Liver (tissue), 8 donors: ENCODE measurements at regions not wholly inside any gene's neighbourhood (a gene's known extent, or its start where the extent isn't known, plus 50 kb on each side); places are given as distances from the start of the nearest gene placed in this dataset.

ENCODE experiments used
- DNase-seq: peaks from one replicate; pipeline ENCODE4 v3.0.0-alpha.2; 2017; ENCODE audit warnings: low spot score
- H3K27ac ChIP-seq, 2 donors: one replicate each; pipeline ENCODE4 v1.7.0; 2013; ENCODE audit warnings: inconsistent platforms in 2 of 2, low read length in 2 of 2, control low read depth in 1 of 2, low read depth in 1 of 2, mild to moderate bottlenecking in 1 of 2
- H3K27me3 ChIP-seq, 4 donors: one replicate each; pipeline versions ENCODE4 v1.6.1 to v1.7.0; 2013; ENCODE audit warnings: low read length in 3 of 4, inconsistent platforms in 1 of 4, mild to moderate bottlenecking in 1 of 4, moderate library complexity in 1 of 4; ENCODE audit not compliant: control insufficient read depth in 4 of 4, insufficient read depth in 4 of 4
- H3K36me3 ChIP-seq, 4 donors: one replicate each; pipeline versions ENCODE4 v1.6.1 to v1.7.0; 2013; ENCODE audit warnings: low read length in 3 of 4, mild to moderate bottlenecking in 3 of 4, low read depth in 1 of 4, moderate library complexity in 1 of 4; ENCODE audit not compliant: control insufficient read depth in 4 of 4, insufficient read depth in 3 of 4
- H3K4me1 ChIP-seq, 4 donors: one replicate each; pipeline versions ENCODE4 v1.6.1 to v1.7.0; 2013; ENCODE audit warnings: low read length in 3 of 4, mild to moderate bottlenecking in 3 of 4, moderate library complexity in 1 of 4; ENCODE audit not compliant: control insufficient read depth in 4 of 4, insufficient read depth in 4 of 4
- H3K4me3 ChIP-seq, 3 donors: one replicate each; pipeline versions ENCODE4 v1.6.1 to v1.7.0; 2013; ENCODE audit warnings: low read length in 3 of 3, control low read depth in 1 of 3, low read depth in 1 of 3, mild to moderate bottlenecking in 1 of 3
- H3K9ac ChIP-seq, 2 donors: one replicate each; pipeline ENCODE4 v1.7.0; 2013; ENCODE audit warnings: low read length in 2 of 2, mild to moderate bottlenecking in 2 of 2, moderate library complexity in 2 of 2, control low read depth in 1 of 2, low read depth in 1 of 2
- H3K9me3 ChIP-seq, 4 donors: one replicate each; pipeline versions ENCODE4 v1.6.1 to v1.7.0; 2013; ENCODE audit warnings: low read length in 3 of 4; ENCODE audit not compliant: control insufficient read depth in 4 of 4
- FOXA1 ChIP-seq: IDR thresholded peaks from 2 replicates; pipeline ENCODE4 v1.6.1; 2016; ENCODE audit warnings: antibody characterized with exemption
- GABPA ChIP-seq, 2 donors: IDR thresholded peaks in 1 of 2; conservative IDR thresholded peaks in 1 of 2; 2 replicates each; pipeline ENCODE4 v1.6.1; 2016; ENCODE audit warnings: antibody characterized with exemption in 2 of 2, mild to moderate bottlenecking in 1 of 2, moderate library complexity in 1 of 2
- MAX ChIP-seq: IDR thresholded peaks from 2 replicates; pipeline ENCODE4 v1.6.1; 2016; ENCODE audit warnings: antibody characterized with exemption
- NR2F2 ChIP-seq: IDR thresholded peaks from 2 replicates; pipeline ENCODE4 v1.6.1; 2016; ENCODE audit warnings: antibody characterized with exemption
- RAD21 ChIP-seq, 2 donors: IDR thresholded peaks; 2 replicates each; pipeline ENCODE4 v1.6.1; 2016; ENCODE audit warnings: antibody characterized with exemption in 2 of 2, mild to moderate bottlenecking in 2 of 2
- REST ChIP-seq: IDR thresholded peaks from 2 replicates; pipeline ENCODE4 v1.6.1; 2016; ENCODE audit warnings: antibody characterized with exemption, mild to moderate bottlenecking
- RXRA ChIP-seq, 2 donors: IDR thresholded peaks; 2 replicates each; pipeline ENCODE4 v1.6.1; 2017 to 2018; ENCODE audit warnings: antibody characterized with exemption in 2 of 2, mild to moderate bottlenecking in 1 of 2
- TAF1 ChIP-seq: conservative IDR thresholded peaks from 2 replicates; pipeline ENCODE4 v1.6.1; 2016; ENCODE audit warnings: antibody characterized with exemption, mild to moderate bottlenecking
- YY1 ChIP-seq: IDR thresholded peaks from 2 replicates; pipeline ENCODE4 v1.6.1; 2016; ENCODE audit warnings: antibody characterized with exemption, mild to moderate bottlenecking
- WGBS: extraction: QIAGEN DNeasy Blood & Tissue Kit; methylation state at CpG from one replicate; pipeline ENCODE4 v1.1.7; 2013; 5-methylcytosine and 5-hydroxymethylcytosine counted together
- TF ChIP-seq, protein P1 (sequence below): fragments of 150-350 bp; IDR thresholded peaks from 2 replicates; pipeline ENCODE4 v1.5.1; 2017; ENCODE audit warnings: improper control_type of control experiment, low read depth, low read length; ENCODE audit not compliant: missing input control
- TF ChIP-seq, protein P2 (sequence below): IDR thresholded peaks from 2 replicates; pipeline ENCODE4 v1.6.1; 2016; ENCODE audit warnings: antibody characterized with exemption
- donor health status: healthy.
- donor health status: healthy.
- donor health status: healthy.
- donor health status: healthy.
- donor health status: healthy.

GRCh38 chr14:97385727-97386126 is 588.5 kb downstream of the VRK1 start:
- Histone ChIP-seq H3K9me3 (peaks cover 0 to 2% (median 0%) of the 10 kb centered on the region in 4 donors), H3K4me3 (no peak overlapping the region), H3K4me1 (no peaks in the 10 kb centered on the region), H3K27me3 (peaks cover 0 to 2% (median 0%) of the 10 kb centered on the region in 4 donors), H3K36me3 (no peaks in the 10 kb centered on the region), H3K9ac (no peak overlapping the region), H3K27ac (no peak overlapping the region)
- WGBS: 87% methylated on average over 3 of the region's 3 CpGs
- DNase-seq: no peak
- TF ChIP-seq FOXA1: no peak
- TF ChIP-seq YY1: no peak
- TF ChIP-seq NR2F2: no peak
- TF ChIP-seq MAX: no peak
- no peak for TF ChIP-seq RAD21 (IDR thresholded peaks at IDR 0.05)
- TF ChIP-seq, protein P1, sequence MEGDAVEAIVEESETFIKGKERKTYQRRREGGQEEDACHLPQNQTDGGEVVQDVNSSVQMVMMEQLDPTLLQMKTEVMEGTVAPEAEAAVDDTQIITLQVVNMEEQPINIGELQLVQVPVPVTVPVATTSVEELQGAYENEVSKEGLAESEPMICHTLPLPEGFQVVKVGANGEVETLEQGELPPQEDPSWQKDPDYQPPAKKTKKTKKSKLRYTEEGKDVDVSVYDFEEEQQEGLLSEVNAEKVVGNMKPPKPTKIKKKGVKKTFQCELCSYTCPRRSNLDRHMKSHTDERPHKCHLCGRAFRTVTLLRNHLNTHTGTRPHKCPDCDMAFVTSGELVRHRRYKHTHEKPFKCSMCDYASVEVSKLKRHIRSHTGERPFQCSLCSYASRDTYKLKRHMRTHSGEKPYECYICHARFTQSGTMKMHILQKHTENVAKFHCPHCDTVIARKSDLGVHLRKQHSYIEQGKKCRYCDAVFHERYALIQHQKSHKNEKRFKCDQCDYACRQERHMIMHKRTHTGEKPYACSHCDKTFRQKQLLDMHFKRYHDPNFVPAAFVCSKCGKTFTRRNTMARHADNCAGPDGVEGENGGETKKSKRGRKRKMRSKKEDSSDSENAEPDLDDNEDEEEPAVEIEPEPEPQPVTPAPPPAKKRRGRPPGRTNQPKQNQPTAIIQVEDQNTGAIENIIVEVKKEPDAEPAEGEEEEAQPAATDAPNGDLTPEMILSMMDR: no peak
- no peak for TF ChIP-seq REST
- TF ChIP-seq, protein P2, sequence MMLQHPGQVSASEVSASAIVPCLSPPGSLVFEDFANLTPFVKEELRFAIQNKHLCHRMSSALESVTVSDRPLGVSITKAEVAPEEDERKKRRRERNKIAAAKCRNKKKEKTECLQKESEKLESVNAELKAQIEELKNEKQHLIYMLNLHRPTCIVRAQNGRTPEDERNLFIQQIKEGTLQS: no peak
- TF ChIP-seq TAF1: no peak
- no peak for TF ChIP-seq GABPA (IDR thresholded peaks at IDR 0.05 in 1 of 2, conservative IDR thresholded peaks at IDR 0.05 in 1 of 2)
- no peak for TF ChIP-seq RXRA (IDR thresholded peaks at IDR 0.05)

- Histone ChIP-seq H3K4me1 (no peaks in the 10 kb centered on the region), H3K36me3 (no peaks in the 10 kb centered on the region), H3K4me3 (no peak overlapping the region), H3K9me3 (no peaks in the 10 kb centered on the region), H3K27me3 (peaks cover 0 to 2% (median 0%) of the 10 kb centered on the region in 4 donors), H3K27ac (no peak overlapping the region), H3K9ac (no peak overlapping the region)
- 47% methylated on average over 9 of the region's 9 CpGs for WGBS
- DNase-seq: no peak
- TF ChIP-seq, protein P2: no peak
- TF ChIP-seq GABPA (IDR thresholded peaks at IDR 0.05 in 1 of 2, conservative IDR thresholded peaks at IDR 0.05 in 1 of 2): no peak
- no peak for TF ChIP-seq NR2F2
- TF ChIP-seq, protein P1: no peak
- no peak for TF ChIP-seq RXRA (IDR thresholded peaks at IDR 0.05)
Measured at GRCh38 chr14:97387252-97387874, 590.2 kb downstream of the VRK1 start.
